Muscle layer of duodenum (tissue), 2 donors: ENCODE measurements at regions not wholly inside any gene's neighbourhood (a gene's known extent, or its start where the extent isn't known, plus 50 kb on each side); places are given as distances from the start of the nearest gene placed in this dataset.

Experiments used
- H3K27ac ChIP-seq: one replicate; pipeline ENCODE4 v1.7.0; 2013; ENCODE audit warnings: mild to moderate bottlenecking, low read length
- H3K27me3 ChIP-seq: one replicate; pipeline ENCODE4 v1.7.0; 2013; ENCODE audit warnings: low read depth, mild to moderate bottlenecking, control low read depth, low read length
- H3K36me3 ChIP-seq, 2 donors: one replicate each; pipeline ENCODE4 v1.7.0; 2013; ENCODE audit warnings: low read length in 2 of 2, control low read depth in 1 of 2, mild to moderate bottlenecking in 1 of 2; ENCODE audit not compliant: insufficient read depth in 2 of 2, control insufficient read depth in 1 of 2
- H3K4me1 ChIP-seq, 2 donors: one replicate each; pipeline ENCODE4 v1.7.0; 2013; ENCODE audit warnings: low read length in 2 of 2, mild to moderate bottlenecking in 2 of 2, control low read depth in 1 of 2, moderate library complexity in 1 of 2; ENCODE audit not compliant: insufficient read depth in 2 of 2, control insufficient read depth in 1 of 2
- H3K4me3 ChIP-seq, 2 donors: one replicate each; pipeline ENCODE4 v1.7.0; 2013; ENCODE audit warnings: low read length in 2 of 2, low read depth in 1 of 2, mild to moderate bottlenecking in 1 of 2
- H3K9me3 ChIP-seq, 2 donors: one replicate each; pipeline ENCODE4 v1.7.0; 2013; ENCODE audit warnings: low read length in 2 of 2, control low read depth in 1 of 2, mild to moderate bottlenecking in 1 of 2; ENCODE audit not compliant: control insufficient read depth in 1 of 2
- donor health status: healthy.

- no peak overlapping the region for H3K4me3 ChIP-seq
- no peak overlapping the region for H3K27ac ChIP-seq
- H3K27me3 ChIP-seq, result peaks cover 8% of the 10 kb centered on the region
- H3K4me1 ChIP-seq, result no peaks in the 10 kb centered on the region
- H3K36me3 ChIP-seq, result no peaks in the 10 kb centered on the region
- no peaks in the 10 kb centered on the region for H3K9me3 ChIP-seq
Measured at GRCh38 chr22:19615001-19615461, 90.8 kb upstream of the CLDN5 start.

- Histone ChIP-seq H3K4me1 (no peaks in the 10 kb centered on the region), H3K27ac (no peak overlapping the region), H3K27me3 (peaks cover 8% of the 10 kb centered on the region), H3K36me3 (no peaks in the 10 kb centered on the region), H3K9me3 (no peaks in the 10 kb centered on the region), H3K4me3 (no peak overlapping the region)
Measured at GRCh38 chr22:19615867-19616581, 91.8 kb upstream of the CLDN5 start.

GRCh38 chr22:19619144-19620009 lies 94.9 kb upstream of the SEPTIN5 start:
- H3K27ac ChIP-seq, result no peak overlapping the region
- peaks cover 8% of the 10 kb centered on the region for H3K27me3 ChIP-seq
- H3K36me3 ChIP-seq, result no peaks in the 10 kb centered on the region
- H3K9me3 ChIP-seq, result no peaks in the 10 kb centered on the region
- no peak overlapping the region for H3K4me3 ChIP-seq
- no peaks in the 10 kb centered on the region for H3K4me1 ChIP-seq

- H3K27ac ChIP-seq, result no peak overlapping the region
- H3K9me3 ChIP-seq, result no peaks in the 10 kb centered on the region
- no peaks in the 10 kb centered on the region for H3K36me3 ChIP-seq
- no peak overlapping the region for H3K4me3 ChIP-seq
- H3K4me1 ChIP-seq, result no peaks in the 10 kb centered on the region
- peaks cover 4% of the 10 kb centered on the region for H3K27me3 ChIP-seq
Measured at GRCh38 chr22:19620742-19621371, 93.4 kb upstream of the SEPTIN5 start.

- peaks cover 4% of the 10 kb centered on the region for H3K27me3 ChIP-seq
- H3K4me1 ChIP-seq, result no peaks in the 10 kb centered on the region
- H3K9me3 ChIP-seq, result no peaks in the 10 kb centered on the region
- no peak overlapping the region for H3K4me3 ChIP-seq
- no peaks in the 10 kb centered on the region for H3K36me3 ChIP-seq
- no peak overlapping the region for H3K27ac ChIP-seq
Measured at GRCh38 chr22:19621373-19622060, 92.8 kb upstream of the SEPTIN5 start.

GRCh38 chr22:19622061-19622441 lies 92.3 kb upstream of the SEPTIN5 start:
- H3K9me3 ChIP-seq, result no peaks in the 10 kb centered on the region
- H3K4me3 ChIP-seq, result no peak overlapping the region
- no peaks in the 10 kb centered on the region for H3K4me1 ChIP-seq
- peaks cover 4% of the 10 kb centered on the region for H3K27me3 ChIP-seq
- H3K36me3 ChIP-seq, result no peaks in the 10 kb centered on the region
- no peak overlapping the region for H3K27ac ChIP-seq

GRCh38 chr22:19625331-19626041 lies 88.8 kb upstream of the SEPTIN5 start:
- no peaks in the 10 kb centered on the region for H3K9me3 ChIP-seq
- H3K27me3 ChIP-seq, result no peaks in the 10 kb centered on the region

GRCh38 chr22:19626042-19626587 lies 88.2 kb upstream of the SEPTIN5 start:
- H3K36me3 ChIP-seq, result no peaks in the 10 kb centered on the region
- no peaks in the 10 kb centered on the region for H3K4me1 ChIP-seq

More at GRCh38 chr22:19625331-19626041, 88.8 kb upstream of the SEPTIN5 start:
- no peak overlapping the region for H3K4me3 ChIP-seq
- H3K27ac ChIP-seq, result no peak overlapping the region
- no peaks in the 10 kb centered on the region for H3K4me1 ChIP-seq
- H3K36me3 ChIP-seq, result no peaks in the 10 kb centered on the region

GRCh38 chr22:19626666-19627065 lies 87.6 kb upstream of the SEPTIN5 start:
- Histone ChIP-seq H3K9me3 (no peaks in the 10 kb centered on the region), H3K27me3 (no peaks in the 10 kb centered on the region), H3K4me3 (no peak overlapping the region), H3K36me3 (no peaks in the 10 kb centered on the region), H3K27ac (no peak overlapping the region), H3K4me1 (no peaks in the 10 kb centered on the region)

More at GRCh38 chr22:19626042-19626587, 88.2 kb upstream of the SEPTIN5 start:
- no peaks in the 10 kb centered on the region for H3K27me3 ChIP-seq
- no peak overlapping the region for H3K4me3 ChIP-seq
- H3K9me3 ChIP-seq, result no peaks in the 10 kb centered on the region
- H3K27ac ChIP-seq, result no peak overlapping the region

GRCh38 chr22:19628038-19628776 lies 86.1 kb upstream of the SEPTIN5 start:
- H3K27ac ChIP-seq, result no peak overlapping the region
- H3K9me3 ChIP-seq, result no peaks in the 10 kb centered on the region
- no peaks in the 10 kb centered on the region for H3K27me3 ChIP-seq
- no peak overlapping the region for H3K4me3 ChIP-seq
- no peaks in the 10 kb centered on the region for H3K4me1 ChIP-seq
- no peaks in the 10 kb centered on the region for H3K36me3 ChIP-seq
